Choroid plexus epithelial cell (primary cell): ENCODE measurements at regions not wholly inside any gene's neighbourhood (a gene's known extent, or its start where the extent isn't known, plus 50 kb on each side); places are given as distances from the start of the nearest gene placed in this dataset.
"Not testable (repeated sequence)": the region's sequence is repeated elsewhere in the genome, so short reads cannot be mapped to it uniquely, and the experiment has no call there.

Experiments
- DNase-seq: peaks from one replicate; pipeline ENCODE4 v3.0.0-alpha.2; 2010; ENCODE audit warnings: low read depth
- H3K4me3 ChIP-seq: 2 replicates; pipeline ENCODE4 v1.5.1; 2011; ENCODE audit warnings: low read depth, mild to moderate bottlenecking, control low read depth, low read length, moderate library complexity
- TF ChIP-seq, protein P1 (sequence below): conservative IDR thresholded peaks from 2 replicates; pipeline ENCODE4 v1.5.1; 2011; ENCODE audit warnings: low read depth, mild to moderate bottlenecking, control low read depth, inconsistent platforms, low read length, moderate library complexity

DNA sequence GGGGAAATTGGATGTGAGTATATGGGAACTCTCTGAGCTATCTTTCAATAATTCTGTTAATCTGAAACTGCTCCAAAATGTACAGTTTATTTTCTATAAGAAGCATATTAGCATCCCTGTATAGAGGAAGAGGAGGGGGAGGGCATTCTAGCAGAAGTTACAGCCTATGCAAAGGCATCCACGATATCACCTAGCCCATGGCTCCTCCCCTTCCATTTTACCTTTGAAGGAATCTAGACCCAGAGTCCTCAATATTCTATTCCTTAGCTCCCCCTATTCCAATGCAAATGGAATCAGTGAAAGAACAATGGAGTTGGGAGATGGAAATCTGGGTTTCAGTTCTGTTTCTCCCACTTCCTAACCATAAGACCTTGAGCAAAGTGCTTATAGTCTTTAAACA lies 132.9 kb upstream of the IFNE start:
- TF ChIP-seq, protein P1, sequence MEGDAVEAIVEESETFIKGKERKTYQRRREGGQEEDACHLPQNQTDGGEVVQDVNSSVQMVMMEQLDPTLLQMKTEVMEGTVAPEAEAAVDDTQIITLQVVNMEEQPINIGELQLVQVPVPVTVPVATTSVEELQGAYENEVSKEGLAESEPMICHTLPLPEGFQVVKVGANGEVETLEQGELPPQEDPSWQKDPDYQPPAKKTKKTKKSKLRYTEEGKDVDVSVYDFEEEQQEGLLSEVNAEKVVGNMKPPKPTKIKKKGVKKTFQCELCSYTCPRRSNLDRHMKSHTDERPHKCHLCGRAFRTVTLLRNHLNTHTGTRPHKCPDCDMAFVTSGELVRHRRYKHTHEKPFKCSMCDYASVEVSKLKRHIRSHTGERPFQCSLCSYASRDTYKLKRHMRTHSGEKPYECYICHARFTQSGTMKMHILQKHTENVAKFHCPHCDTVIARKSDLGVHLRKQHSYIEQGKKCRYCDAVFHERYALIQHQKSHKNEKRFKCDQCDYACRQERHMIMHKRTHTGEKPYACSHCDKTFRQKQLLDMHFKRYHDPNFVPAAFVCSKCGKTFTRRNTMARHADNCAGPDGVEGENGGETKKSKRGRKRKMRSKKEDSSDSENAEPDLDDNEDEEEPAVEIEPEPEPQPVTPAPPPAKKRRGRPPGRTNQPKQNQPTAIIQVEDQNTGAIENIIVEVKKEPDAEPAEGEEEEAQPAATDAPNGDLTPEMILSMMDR: no peak
- no peak overlapping the region for H3K4me3 ChIP-seq
- DNase-seq: no peak

DNA sequence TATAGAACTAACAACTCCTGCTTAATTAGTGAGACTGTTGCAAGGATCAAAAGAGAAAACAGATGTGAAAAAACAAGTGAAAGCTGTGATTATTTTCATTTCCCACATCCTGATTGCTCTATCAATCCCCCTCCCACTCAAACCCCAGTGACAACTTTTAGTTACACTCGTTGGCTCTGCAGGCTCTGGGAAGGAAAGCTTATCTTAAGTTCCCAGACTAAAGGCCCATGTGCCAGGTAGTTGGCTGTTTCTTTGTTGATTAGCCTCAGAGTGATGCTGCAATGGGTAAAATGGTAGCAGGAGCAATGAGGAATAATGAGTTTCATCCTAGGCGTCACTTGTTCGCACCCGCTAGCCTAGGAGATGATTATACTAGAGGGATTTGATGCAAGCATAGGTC lies 133.3 kb upstream of the IFNE start:
- DNase-seq: no peak
- TF ChIP-seq, protein P1: no peak

DNA sequence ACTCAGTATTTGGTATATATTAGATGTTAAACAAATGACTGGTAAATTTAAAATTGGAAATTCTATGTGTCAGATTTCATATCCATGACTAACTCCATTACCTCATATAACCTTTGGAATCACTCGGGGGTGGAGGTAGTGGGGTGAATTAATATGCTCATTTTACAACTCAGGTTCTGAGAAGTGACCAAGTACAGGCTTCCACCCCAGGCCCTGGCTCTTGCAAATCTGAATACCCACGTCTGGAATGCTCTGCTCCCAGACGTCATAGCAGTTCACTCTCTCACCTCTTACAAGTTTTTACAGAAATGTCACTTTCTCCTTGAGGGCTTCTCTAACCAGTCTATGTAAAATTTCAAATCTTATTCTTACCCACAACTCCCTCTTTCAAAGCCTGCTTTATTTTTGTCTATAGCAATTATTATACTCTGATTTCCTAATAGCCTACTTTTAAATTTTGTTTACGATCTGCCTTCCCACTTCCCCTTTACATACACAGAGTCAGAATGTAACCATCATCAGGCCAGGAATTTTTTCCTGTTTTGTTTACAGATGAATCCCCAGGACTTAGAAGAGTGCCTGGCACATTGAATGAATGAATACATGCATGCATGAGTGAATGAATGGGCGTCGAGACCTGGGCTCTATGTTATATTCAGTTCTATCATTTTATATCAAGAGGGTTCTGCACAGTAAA lies 134.1 kb upstream of the IFNE start:
- no peak overlapping the region for H3K4me3 ChIP-seq
- DNase-seq: peak; percentile 97
- TF ChIP-seq, protein P1: no peak

More for the DNA sequence above, 133.3 kb upstream of the IFNE start:
- H3K4me3 ChIP-seq: no peak overlapping the region

DNA sequence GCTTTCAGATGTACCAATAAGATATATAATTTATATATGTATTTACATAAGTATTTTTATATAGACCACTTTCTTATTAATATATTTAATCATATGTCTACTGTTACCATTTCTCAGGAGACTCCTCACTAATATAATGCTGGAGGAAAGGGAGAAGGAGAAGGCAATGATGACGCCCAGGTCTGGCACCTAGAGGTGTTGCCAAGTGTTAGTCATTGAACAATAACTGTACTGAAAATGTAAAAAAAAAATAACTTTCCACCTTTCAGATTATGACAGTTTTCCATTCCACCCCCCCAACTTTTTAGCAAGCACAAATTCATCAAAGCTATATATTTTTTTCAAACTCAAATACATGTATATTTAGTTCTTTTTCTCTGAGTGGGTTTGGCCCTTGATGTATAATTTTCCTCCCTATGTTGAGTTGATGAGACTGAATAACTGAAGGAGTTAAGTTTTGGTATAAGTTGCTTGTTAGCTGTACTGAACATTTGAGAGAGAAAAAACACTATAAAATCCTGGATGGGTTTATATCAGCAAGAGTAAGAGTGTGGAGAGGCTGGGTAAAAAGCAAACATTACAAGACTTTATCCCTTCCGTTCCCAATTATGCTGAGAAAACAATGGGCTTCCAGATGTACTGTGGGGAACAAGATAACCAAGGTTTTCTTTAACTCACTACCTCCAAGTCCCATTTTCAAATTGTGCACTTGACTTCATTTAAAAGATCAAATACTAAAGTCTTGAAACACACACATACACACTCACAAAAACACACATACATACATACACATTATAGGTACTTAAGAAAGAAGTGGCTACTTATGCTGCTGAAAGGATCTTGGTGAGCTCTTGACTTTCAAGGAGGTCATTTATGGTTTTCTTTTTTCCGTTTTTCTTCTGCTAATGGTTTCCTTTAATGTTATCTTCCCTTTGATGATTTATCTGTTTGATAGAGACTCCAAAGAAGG lies 142.8 kb upstream of the IFNE start:
- no peak for DNase-seq
- TF ChIP-seq, protein P1: no peak
- H3K4me3 ChIP-seq: no peak overlapping the region

DNA sequence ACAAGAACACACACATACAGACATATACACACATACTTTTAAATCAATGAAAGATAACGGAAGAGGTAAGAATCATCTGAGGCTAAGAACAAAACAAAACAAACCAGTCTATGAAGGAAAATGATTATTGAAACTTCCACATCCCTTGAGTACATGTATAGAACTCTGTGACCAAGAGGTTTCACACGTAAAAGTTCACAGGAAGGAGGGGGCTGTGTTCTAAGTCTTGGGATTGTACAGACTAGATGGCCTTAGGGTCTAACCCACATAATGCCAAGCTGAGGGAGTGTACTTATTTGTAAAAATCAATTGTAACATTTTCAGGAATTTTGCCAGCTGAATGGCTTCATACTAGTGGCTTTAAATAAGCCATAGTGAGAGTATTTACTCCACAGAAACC lies 144.4 kb upstream of the IFNE start:
- DNase-seq: no peak
- TF ChIP-seq, protein P1: no peak
- H3K4me3 ChIP-seq: no peak overlapping the region

DNA sequence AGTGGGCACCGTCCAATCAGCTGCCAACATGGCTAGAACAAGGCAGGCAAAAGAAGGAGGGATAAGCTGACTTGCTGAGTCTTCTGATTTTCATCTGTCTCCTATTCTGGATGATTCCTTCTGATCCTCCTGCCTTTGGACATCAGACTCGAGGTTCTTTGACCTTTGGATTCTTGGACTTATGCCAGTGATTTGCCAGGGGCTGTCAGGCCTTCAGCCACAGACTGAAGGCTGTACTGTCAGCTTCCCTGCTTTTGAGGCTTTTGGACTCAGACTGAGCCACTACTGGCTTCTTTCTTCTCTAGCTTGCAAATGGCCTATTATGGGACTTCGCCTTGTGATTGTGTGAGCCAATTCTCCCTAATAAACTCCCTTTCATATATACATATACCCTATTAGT lies 146.8 kb upstream of the IFNE start:
- not testable (repeated sequence) for H3K4me3 ChIP-seq, DNase-seq

DNA sequence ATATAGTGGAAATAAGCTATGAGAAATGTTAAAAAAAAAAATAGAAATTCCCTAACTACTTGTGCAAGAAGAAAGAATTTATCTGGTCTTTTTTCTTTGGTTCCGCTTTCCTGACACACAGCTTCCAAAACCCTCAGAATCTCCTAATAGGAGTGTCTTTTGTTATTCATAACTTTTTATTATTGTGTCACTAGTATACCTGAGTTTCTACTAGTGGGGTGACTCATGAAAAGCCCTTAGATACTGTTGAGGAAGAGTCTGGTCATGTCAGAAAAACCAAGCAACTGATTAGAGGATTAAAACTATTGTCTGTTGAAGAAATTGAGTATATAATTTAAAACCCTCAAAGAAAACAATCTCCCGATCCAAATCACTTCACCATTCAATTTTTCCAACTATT lies 152.8 kb upstream of the IFNE start:
- no peak overlapping the region for H3K4me3 ChIP-seq
- TF ChIP-seq, protein P1: no peak
- no peak for DNase-seq
